ENCODE measurements at regions not wholly inside any gene's neighbourhood (a gene's known extent, or its start where the extent isn't known, plus 50 kb on each side); places are given as distances from the start of the nearest gene placed in this dataset.

- no peaks in the 10 kb centered on the region for H3K27me3 ChIP-seq
- TF ChIP-seq POLR2A (IDR thresholded peaks at IDR 0.05) (no peak), CTCF (IDR thresholded peaks at IDR 0.05) (no peak)
- intact Hi-C loops (cut with DNase I): no loop called here
- no peak overlapping the region for H3K4me3 ChIP-seq (replicated peaks in 1 of 3)
- no peaks in the 10 kb centered on the region for H3K9me3 ChIP-seq
- no peak overlapping the region for H3K27ac ChIP-seq
- DNase-seq: no peak
- H3K36me3 ChIP-seq: no peaks in the 10 kb centered on the region
- 81% methylated on average over 2 of the region's 2 CpGs for WGBS, 2 donors
- no peaks in the 10 kb centered on the region for H3K4me1 ChIP-seq
These were observed 182.1 kb downstream of the VEGFC start for GRCh38 chr4:176610594-176610993.

DNA sequence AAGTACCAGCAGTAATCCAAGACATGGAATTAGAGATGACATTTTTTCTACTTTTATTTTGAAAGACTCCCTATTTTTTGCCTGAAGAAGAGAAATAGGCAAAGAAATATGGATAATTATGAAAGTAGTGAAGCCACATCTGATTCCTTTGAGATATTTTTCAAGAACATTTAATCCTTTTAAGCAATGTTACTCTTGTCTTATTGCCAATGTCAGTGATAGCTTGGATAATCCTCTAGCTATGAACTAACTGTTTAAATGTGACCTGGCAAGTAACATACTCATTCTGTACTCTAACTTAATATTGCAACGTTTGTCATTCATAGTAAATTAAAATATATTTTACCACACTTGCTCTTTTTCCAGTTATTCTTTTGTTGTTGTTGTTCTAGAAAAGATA lies 181.3 kb downstream of the VEGFC start:
- H3K9me3 ChIP-seq: no peaks in the 10 kb centered on the region
- no peaks in the 10 kb centered on the region for H3K36me3 ChIP-seq
- WGBS, 2 donors: 59 to 70% methylated on average over 1 of the region's 1 CpG
- no peak for TF ChIP-seq POLR2A (IDR thresholded peaks at IDR 0.05)
- TF ChIP-seq CTCF (IDR thresholded peaks at IDR 0.05): no peak
- no peak overlapping the region for H3K27ac ChIP-seq
- H3K4me1 ChIP-seq: no peaks in the 10 kb centered on the region
- H3K4me3 ChIP-seq (replicated peaks in 1 of 3): no peak overlapping the region
- intact Hi-C loops (cut with DNase I): no loop called here
- H3K27me3 ChIP-seq: no peaks in the 10 kb centered on the region
- DNase-seq: no peak

DNA sequence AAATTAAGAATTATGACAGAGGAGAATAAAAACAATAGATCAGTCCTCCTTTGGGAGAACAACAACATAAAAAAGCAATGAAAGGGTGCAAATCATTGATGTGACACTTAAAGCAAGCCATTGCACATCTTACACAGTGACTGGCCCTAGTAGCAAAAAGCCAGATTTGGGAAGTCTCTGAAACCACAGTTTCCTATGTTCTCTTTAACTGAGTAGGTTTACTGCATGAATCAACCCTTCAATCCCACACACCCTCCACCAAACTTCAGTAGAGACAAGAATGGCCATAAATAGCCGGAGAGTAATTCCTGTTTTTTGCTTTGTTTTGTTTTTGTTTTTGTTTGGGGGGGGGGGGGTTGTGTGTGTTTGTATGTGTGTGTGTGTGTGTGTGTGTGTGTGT lies 180.8 kb downstream of the VEGFC start:
- TF ChIP-seq POLR2A (IDR thresholded peaks at IDR 0.05) (no peak), CTCF (IDR thresholded peaks at IDR 0.05) (no peak)
- Histone ChIP-seq H3K4me1 (no peaks in the 10 kb centered on the region), H3K9me3 (no peaks in the 10 kb centered on the region), H3K27me3 (no peaks in the 10 kb centered on the region), H3K27ac (no peak overlapping the region), H3K4me3 (replicated peaks in 1 of 3) (no peak overlapping the region), H3K36me3 (no peaks in the 10 kb centered on the region)
- WGBS, 2 donors: 86 to 94% methylated on average over 1 of the region's 1 CpG
- no peak for DNase-seq
- intact Hi-C loops (cut with DNase I): no loop called here

DNA sequence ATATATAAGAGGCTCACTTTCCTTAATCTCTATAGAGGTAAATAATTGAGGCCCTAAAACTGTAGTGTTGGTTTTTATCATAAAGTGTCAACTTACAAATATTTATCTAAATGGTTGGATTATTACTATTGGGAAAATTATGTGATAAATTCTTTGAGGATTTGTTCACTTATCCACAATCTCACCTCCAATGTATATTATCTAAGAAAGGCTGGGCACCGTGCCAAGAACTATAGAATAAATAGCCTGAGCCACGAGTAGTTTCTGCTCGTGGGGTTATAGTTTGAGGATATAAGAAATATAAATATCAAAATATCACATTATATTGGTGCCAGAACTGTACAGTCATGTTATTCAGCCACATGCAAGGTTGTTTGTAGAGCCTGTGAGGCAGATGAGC lies 177.9 kb downstream of the VEGFC start:
- Histone ChIP-seq H3K9me3 (no peaks in the 10 kb centered on the region), H3K27ac (no peak overlapping the region), H3K27me3 (no peaks in the 10 kb centered on the region), H3K36me3 (no peaks in the 10 kb centered on the region), H3K4me1 (no peaks in the 10 kb centered on the region), H3K4me3 (replicated peaks in 1 of 3) (no peak overlapping the region)
- no peak for DNase-seq
- WGBS, 2 donors: 60 to 62% methylated on average over 3 of the region's 3 CpGs
- intact Hi-C loops (cut with DNase I): no loop called here
- no peak for TF ChIP-seq POLR2A (IDR thresholded peaks at IDR 0.05)

DNA sequence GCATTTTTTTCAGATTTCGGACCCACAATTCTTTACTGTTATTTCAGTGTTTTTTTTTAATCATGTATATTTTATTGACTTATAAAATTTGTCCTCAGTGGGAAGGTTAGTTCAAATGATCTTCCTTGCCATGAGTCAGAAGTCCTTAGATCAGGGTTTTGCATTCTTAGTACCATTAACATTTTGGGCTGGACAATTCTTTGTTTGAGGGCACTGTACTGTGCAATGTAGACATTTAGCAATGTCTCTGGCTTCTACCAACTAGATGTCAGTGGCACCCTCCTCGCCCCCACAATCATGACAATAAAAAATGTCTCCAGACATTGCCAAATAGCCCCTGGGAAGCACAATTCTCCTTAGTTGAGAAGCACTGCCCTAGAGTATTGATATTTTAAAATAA lies 176.6 kb downstream of the VEGFC start:
- Histone ChIP-seq H3K36me3 (no peaks in the 10 kb centered on the region), H3K27me3 (no peaks in the 10 kb centered on the region), H3K4me3 (replicated peaks in 1 of 3) (no peak overlapping the region), H3K9me3 (no peaks in the 10 kb centered on the region), H3K27ac (no peak overlapping the region), H3K4me1 (no peaks in the 10 kb centered on the region)
- intact Hi-C loops (cut with DNase I): no loop called here
- DNase-seq: no peak
- WGBS, 2 donors: 84 to 97% methylated on average over 2 of the region's 2 CpGs
- no peak for TF ChIP-seq POLR2A (IDR thresholded peaks at IDR 0.05)
- TF ChIP-seq CTCF (IDR thresholded peaks at IDR 0.05): no peak

DNA sequence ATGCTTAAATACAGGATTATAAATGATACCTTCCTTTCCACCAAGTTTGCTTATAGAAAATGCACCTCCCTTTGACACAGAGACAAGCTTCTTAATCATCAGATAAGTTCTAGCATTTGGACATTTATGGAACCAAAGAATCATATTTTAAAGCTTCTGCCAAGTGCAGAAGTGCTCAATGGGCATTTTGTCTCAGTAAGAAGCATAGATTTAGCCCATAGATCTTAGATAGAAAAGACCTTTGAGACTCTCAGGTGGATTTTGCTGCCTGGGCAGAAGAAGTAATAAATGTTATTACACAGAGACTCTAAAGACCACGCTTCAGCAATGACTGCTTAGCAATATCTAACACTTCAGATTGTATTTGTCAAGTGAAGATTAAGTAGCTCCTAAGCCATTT lies 174.6 kb downstream of the VEGFC start:
- WGBS, 2 donors: 84 to 90% methylated on average over 1 of the region's 1 CpG
- no peak overlapping the region for H3K27ac ChIP-seq
- no peaks in the 10 kb centered on the region for H3K27me3 ChIP-seq
- no peak overlapping the region for H3K4me3 ChIP-seq (replicated peaks in 1 of 3)
- no peak for DNase-seq
- no peaks in the 10 kb centered on the region for H3K9me3 ChIP-seq
- no peaks in the 10 kb centered on the region for H3K36me3 ChIP-seq
- peaks cover 8 to 9% of the 10 kb centered on the region in 2 donors for H3K4me1 ChIP-seq
- intact Hi-C loops (cut with DNase I): no loop called here
- TF ChIP-seq CTCF (IDR thresholded peaks at IDR 0.05): no peak
- TF ChIP-seq POLR2A (IDR thresholded peaks at IDR 0.05): no peak

Data from thyroid gland (tissue), 4 donors.